GM18517 (cell line): ENCODE measurements at regions not wholly inside any gene's neighbourhood (a gene's known extent, or its start where the extent isn't known, plus 50 kb on each side); places are given as distances from the start of the nearest gene placed in this dataset.
"Not testable (repeated sequence)": the region's sequence is repeated elsewhere in the genome, so short reads cannot be mapped to it uniquely, and the experiment has no call there.

Experiments used
- ATAC-seq: cut with Tn5 transposase; IDR thresholded peaks from one replicate; pipeline ENCODE4 v1.9.1; 2021; ENCODE audit warnings: mild to moderate bottlenecking, moderate library complexity; ENCODE audit not compliant: unreplicated experiment

DNA sequence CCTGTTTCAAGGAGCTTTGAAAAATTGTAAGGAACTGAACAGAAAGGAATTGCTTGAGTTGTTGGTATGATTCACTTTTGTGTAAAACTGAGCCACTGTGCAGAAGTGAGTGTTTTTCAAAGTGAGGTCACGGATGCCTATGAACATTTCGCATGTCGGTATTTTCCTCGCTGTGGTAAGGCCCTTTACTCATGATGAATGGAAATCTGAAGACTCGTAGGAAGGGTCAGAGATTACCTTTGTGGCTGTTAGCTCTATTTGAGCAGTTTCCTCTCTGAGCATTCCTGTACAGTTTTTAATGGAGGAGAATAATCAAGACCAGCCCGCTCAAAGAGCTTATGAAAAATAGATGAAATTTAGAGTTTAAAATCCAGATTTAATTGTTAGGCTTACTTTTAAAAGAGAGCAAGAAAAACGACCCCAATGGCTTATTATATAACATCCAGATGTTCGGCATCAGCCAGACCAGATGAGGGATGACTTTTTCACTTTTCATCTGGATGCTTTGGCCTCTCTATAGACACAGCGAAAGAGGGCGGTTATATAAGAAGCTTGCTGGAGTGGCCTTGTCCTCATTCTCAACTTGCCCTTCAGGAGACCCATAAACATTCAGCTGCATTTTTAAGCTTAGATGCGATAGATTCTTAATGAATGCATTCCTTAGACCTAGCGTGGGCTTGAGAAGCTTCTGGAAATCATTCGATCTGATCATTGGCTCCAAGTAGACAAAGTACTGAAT, 99.5 kb downstream of the CD83 start:
- no peak for ATAC-seq

DNA sequence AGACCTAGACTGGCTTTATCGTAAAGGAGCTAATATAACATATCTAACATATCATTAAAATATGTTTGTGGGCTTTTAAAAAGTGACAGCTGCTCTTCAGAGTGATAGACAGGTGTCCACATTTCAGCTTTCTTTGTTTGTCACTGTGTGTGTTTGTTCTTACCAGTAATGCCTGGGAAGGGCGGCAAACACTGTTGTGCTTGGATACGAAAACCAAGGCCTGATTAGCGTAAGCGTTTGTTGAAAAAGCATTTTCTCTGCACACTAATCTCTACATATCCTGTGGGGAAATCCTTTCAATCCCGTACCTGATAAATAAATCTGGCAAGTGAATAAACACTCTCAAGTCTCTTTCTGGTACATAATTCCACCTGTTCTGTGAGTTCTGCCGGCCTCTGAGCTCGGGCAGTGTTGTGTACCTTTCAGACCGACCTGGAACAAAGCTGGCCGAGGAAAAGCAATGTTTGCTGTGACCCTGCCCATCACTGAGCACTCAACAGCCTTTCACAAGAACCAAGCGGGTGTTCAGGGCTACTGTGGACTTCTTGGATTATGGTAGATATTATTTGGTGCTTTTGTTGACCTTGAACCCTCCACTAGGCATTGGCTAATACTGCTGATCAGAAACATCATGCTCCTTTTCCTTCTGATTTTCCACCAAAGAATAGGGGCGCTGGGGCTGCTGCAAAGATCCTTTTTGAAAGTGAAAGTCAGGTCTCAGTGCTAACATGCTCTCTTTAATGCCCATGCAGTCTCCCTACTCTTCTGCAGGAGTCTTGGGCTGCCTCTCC, 100.4 kb downstream of the CD83 start:
- ATAC-seq, result no peak

DNA sequence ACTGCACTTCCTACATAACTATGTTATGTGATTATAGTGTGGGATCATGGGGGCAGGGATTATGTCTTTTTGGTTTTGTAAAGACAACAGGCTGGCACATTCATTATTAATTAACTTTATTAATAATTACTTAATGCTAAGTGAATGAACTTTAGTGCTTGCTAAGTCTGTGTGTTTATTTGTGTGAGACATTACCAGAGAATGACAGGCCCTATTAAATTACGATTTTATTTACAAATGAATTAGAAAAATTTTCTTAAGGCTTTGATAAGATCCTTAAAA, 100.9 kb downstream of the CD83 start:
- ATAC-seq, result no peak

DNA sequence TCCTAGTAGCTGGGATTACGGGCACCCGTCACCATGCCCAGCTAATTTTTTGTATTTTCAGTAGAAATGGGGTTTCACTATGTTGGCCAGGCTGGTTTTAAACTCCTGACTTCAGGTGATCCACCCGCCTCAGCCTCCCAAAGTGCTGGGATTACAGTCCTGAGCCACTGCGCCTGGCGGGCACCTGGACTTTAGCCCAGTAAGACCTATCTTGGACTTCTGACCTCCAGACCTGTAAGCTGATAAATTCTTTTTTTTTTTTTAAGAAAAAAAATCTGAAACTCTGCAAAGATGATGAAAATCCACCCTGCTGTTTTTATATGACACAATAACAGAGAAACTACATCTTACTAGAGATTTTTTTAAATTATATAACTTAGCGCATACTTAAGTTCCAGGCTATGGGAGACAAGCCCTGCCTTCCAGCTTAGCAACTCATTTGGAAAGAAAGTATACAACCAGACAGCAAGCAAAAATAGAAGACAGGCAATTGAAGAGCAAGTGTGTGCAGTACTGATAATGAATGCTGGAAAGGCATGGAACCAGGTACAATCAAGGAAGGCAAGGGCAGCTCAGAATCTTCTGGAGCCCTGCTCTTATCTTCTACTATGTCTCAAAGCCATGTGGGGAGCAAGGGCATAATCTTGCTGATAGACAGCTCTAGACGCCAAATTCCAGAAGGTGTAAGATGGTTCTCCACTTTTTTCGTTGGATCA, 104.2 kb downstream of the CD83 start:
- ATAC-seq, result no peak

DNA sequence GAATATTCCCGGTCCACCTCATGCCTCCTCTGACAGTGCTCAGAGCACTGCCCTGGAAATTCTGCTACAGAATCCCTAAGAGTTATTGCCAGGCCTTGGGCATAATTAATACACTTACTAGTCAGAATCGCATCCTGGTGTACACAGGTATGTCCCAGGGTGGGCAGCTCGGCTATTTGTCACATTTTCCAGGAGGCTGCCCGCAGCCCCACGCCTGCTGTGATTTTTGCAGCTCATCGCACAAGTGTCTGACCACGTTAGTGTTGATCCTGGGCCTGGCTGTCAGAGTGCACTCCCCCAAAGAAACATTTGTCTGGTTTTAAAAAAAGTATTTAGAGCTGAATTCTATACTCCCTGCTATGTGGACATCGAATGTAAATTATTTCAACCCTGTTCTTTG, 105.4 kb downstream of the CD83 start:
- ATAC-seq, result no peak

DNA sequence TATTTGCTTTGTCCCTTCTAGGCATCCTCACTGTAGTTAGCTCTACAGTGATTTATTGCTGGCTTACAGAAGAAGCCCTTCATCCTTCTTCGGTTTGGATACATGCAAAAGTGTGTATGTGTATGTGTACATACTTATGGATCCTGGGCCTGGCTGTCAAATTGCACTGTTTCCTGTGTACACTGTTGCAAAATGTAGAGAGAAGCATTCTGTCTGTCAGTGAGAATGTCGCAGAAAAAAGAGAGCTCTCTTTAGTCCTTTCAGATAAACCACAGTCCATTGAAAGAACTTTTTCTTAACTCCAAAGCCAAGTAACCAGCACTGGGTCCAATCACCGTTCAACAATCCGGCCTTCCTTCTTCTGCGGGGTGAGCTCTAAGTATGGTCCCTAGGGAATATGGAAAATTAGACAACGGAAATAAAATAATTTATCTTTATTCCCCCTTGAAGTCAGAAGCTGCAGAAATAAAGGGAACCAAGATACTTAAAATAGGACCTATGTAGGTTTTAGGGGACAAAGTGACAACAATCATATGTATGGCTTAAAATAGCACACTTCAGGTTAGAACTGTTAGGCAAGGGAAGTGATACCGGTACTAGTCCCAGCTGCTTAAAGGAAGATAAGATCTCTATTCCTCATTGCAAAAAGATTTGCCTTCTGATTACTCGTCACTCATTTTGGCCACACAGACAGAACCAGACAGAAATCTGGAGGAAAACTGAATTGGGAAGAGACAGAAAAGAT, 107.0 kb downstream of the CD83 start:
- no peak for ATAC-seq

DNA sequence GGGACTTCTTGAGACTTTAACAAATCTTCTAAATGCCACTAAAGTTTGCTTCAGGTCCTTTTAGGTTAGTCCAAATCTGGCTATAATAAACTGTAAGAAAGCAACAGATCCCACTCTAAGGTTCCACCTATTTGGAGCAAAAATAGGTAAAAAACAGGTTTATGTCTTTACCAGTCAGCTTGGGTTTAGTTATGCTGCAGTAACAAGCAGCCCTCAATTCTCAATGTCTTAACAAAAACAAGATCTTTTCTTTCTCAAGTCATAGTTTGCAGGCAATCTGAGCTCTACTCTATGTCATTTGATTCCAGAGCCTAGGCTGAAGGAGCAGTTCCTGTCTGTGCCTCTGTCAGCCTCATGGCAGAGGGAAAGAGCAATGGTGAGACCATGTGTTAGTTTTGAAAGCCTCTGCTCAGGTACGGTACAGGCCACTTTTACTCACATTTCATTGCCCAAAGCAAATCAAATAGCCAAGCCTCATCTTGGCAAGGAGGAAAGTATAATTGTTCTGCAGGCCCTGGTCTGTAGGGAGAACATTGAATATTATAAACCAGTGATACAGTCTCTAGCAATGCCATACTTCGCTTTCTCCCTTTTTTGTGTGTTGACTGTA, 108.6 kb downstream of the CD83 start:
- ATAC-seq, result no peak

DNA sequence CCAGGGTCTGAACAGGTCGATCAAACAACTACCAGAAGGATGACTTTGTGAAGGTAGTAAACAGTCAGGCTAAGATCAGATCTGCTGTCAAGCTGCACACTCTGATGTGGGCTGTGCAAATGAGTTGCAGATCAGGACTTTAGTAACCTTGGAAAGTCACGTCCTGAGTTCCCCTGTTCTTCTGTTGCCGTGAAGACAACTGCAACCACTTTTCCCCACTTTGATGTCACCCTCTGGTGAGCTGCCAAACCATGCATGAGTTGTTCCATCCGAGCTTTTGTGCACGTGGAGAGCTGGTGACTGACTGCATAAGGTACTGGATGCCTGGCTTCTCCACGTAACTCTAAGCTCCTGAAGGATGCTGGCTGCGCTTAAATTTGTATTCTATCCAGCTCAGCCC, 111.0 kb downstream of the CD83 start:
- no peak for ATAC-seq

DNA sequence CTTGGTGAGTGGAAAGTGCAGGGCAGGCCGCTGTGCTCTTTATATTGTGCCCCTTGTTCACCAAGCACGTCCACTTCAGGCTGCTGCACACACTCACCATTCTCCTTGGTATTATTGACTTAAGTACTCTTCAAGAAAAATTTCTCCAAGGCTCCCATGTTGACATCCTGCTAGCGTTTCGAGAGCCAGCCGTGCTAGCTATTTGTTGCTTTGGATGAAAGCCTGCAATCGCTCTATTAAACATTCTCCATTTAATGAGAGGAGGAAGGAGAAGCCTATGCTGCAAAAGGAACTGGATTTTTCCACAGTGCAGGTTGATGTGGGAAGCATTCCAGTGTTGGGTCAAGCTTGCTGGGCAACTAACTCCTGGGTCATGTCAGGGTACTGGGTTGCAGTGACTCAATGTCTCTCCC, 113.5 kb downstream of the CD83 start:
- ATAC-seq, result no peak

DNA sequence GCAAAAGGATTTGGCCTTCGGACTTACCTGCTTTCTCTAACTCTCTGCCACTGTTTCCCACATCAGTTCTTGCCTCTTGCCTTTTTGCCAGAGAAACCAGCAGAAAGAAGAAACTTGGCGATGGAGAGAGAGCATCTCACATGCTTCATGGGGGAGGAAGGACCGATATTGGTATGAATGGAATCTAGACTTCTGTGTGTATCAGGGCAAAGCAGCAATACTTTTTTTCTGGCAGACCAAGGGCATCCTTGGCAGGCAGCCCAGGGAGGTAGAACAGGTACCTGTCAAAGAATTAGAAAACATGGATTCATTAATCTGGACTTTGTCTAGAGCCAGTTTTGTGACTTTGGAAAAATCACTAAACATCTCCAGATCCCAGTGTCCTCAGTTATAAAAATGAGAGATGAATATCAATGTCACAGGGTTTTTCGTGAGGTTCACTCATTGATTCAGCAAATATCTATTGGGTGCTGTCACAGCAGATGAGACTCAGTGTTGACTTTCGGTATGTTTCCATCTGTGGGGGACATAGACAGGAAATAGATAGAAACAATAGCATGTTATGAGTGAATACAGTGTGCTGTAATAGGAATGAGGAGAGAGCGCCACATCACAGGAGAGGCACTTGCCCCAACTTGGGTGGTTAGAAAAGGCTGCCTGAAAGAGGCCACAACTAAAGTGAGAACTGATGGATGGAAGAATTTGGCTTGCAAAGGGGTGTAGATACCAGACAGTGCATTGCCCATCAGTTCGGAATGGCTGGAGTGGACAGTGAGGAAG, 114.1 kb downstream of the CD83 start:
- ATAC-seq, result no peak

DNA sequence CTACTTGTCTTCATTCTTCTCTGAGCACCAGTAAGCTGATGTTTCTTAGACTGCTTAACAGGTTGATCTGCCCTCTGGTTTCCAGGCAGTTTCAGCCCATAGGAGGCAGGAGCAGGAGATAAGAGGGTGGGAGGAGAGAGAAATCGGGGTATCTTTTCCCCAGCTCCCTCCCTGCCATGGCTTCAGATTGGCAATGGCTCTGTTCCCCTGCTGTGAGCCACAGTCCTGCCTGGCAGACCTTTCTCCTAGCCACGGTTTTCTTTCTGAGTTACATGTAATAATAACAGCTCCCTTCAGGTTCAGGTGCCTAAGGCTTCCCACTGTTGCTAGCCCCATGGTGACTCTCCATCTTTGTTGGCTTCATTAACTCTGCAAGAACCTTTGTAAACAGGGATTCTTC, 115.3 kb downstream of the CD83 start:
- no peak for ATAC-seq

DNA sequence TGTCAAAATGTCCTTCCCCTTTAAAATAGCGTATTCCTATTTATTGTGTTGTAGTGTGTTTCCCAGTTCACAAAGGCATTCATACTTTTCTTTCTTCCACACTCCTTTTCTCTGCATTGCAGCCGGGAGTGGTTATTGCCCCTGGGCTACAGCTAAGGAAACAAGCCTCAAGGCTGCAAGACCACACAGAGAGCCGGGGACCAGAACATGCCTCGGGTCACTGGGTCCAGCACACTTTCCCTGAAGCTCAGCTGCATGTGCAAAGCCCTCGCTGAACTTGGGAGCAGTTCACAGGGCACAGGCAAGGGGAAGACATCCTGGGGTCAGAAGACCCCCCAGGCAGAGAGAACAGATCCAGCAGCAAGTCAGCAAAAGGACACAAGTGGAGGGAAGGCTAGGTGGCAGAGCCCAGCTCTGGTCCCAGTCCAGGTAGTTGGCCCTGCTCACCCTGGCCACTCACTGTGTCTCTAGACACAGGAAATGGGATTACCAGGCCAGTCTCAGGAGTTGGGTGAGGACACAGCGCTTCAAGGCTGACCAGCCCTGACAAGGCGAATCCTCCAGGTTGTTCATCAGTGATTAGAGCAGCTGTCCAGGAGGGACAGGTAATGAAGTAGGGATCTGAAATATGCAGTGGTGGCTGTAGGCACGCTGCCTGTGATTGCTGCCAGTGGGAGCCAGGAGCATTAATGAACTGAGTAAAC, 118.2 kb downstream of the CD83 start:
- no peak for ATAC-seq

DNA sequence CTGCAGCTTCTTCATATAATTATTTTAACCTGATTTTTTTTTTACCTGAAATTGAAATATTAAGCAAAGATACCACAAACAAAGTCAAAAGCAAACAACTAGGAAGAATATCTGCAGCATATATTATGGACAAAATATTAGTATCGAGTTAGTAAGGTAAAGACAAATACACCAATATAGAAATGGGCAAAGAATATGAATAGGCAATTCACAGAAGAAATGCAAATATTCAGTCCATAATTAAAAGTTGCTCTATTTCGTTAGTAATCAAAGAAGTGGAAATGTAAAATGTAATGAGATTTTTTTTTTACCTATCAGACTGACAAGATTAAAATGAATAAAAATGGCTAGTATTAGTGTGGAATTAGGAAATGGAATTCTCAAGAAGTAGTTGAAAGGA, 121.5 kb downstream of the CD83 start:
- ATAC-seq, result no peak

DNA sequence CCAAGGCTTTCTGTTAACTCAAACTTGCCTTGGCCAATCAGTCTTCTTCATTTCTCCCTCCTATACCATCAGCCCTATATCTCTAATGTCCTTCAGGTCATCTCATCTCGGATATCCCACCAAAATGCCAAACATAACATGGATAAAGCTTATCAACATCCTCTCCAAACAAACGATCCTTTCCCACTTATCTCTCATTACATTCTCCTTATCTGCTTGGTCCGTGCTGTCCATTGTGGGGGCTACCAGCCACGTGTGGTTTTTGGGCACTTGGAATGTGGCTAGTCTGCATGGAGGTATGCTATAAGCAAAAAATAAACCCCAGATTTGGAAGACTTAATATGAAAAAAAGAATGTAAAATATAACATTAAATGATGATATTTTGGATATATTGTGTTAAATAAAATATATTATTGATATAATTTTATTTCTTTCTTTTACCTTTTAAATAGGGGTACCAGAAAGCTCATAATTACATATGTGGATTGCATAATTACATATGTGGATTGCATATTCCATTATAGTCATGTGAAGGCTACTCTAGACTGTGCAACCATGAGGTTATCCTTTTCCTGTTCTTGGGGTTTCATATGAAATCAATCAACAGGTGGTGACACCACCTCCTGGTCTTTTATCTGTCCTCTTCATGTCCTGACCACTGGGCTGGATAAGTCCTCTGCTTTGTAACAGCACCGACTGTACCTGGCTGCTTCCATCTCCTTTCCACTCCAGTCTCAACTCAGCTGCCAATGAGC, 123.0 kb downstream of the CD83 start:
- no peak for ATAC-seq

DNA sequence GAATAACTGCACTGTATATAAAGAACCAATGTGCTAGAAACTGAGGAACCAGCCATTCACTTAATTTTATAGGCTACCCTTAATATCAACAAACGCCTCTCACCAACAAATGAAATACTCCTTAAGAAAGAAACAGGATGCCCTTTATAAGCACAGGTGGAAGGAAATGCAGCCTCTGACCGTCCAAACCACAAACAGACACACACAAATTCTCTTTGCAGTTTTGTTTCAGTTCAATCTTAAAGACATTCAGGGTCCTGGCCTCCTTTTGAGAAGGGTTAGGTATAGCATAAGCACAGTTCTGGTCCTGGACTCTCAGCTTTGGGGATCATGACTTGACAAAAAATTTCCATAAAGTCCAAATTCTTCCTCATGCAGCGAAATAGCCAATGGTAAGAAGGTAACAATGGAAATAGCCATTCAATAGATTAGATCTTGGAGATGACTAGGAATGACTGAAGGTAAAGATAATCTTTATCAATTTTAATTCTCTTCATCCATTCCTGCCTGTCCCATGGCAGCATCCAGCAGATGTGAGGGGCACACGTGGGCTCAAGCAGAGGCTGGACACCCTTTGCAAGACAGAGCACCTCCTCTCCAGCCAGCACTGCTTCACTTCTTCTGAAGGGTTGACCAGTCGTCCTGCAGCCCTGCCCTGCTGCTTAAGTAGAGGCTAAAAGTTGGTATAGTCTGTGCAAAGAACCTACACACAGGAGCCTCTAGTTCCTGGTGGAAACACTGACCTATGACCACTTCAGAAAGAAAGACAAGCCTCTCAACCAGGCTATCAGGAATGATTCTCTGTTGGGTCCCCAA, 123.9 kb downstream of the CD83 start:
- ATAC-seq, result no peak

DNA sequence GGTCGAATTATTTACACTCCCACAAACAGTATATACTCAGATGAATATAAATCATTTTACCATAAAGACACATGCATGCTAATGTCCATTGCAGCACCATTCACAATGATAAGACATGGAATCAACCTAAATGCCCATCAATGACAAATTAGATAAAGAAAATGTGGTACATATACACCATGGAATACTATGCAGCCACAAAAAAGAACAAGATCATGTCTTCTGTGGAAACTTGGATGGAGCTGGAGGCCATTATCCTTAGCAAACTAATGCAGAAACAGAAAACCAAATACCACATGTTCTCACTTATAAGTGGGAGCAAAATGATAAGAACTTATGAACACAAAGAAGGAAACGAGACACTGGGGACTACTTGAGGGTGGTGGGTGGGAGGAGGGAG, 125.3 kb downstream of the CD83 start:
- not testable (repeated sequence) for ATAC-seq

DNA sequence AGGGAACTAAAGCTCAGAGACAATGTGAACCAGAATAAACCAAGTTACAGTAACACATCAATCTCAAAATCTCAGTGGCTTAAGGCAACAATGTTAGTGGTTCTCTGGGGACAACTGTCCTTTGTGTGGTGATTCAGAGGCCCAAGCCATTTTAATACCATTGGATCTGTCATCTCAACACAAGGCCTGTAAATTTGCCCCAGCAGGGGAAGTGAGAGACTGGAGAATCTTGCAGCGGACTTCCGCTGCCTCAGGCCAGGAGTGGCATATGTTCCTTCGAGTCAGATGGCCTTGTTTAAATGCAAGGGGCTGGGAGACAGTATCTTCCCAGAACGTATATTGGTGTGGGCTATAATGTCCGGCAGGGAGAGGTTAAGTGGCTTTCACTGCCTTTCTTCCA, 126.0 kb downstream of the CD83 start:
- no peak for ATAC-seq

DNA sequence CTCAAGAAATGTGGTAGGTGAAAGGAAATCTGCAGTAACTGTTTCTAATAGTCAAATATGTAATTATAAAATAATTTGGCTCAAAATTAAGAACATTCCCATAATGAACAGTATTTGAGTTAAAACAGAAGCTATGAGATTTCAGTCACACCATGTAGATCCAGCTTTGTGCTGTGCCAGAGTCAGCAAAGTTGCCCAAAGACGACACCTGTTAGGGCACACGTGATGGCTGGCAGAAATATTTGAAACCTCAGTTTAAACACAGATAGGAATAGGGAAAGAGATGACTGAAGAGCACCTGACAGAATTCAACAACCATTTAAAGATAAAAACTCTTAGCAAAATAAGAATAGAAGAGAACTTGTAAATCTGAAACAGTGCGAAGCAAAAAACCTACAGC, 129.3 kb downstream of the CD83 start:
- ATAC-seq, result no peak
